ENCODE measurements at regions not wholly inside any gene's neighbourhood (a gene's known extent, or its start where the extent isn't known, plus 50 kb on each side); places are given as distances from the start of the nearest gene placed in this dataset.

- DNase-seq: no peak
These were observed 715.3 kb upstream of the WWC1 start for GRCh38 chr5:167576126-167576525.

- DNase-seq: no peak
These were observed 714.5 kb upstream of the WWC1 start for GRCh38 chr5:167576897-167577296.

DNA sequence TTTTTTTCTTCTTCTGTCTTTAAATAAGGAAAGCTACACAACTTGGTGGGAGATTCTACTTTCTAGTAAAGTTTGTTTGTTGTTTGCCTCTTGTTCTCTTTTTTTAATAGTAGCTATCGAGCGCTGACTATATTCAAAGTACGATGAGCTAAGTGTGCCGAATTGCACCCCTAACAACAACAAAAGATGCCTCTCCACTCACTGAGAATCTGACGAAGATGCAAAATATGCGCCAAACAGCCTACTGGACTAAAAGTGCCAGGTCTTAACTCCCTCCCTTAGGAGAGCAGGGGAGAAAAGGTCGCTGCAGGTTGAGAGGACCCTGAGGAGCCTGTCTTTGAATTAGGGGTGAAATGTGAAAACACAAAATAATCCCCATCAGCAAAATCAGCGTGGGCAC, 713.8 kb upstream of the WWC1 start:
- no peak for DNase-seq

- DNase-seq: no peak
These were observed 712.3 kb upstream of the WWC1 start for GRCh38 chr5:167578977-167579692.

DNA sequence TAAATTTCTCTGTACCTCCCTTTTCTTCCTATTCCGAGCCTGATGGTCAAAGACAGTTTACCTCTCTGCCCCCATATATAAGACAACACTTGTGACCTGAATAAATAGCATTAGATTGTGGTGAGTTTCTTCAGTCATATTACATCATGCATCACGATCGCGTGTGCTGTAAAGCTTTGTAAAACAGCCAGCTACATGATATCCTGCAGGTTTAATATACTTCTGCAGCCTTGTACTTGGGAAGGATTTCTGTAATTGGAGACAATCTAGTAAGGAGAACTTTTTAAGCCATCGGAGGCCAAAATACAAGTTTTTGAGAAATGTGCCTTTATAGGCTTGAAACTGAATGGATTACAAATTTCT, 711.8 kb upstream of the WWC1 start:
- no peak for DNase-seq

- no peak for DNase-seq
These were observed 710.8 kb upstream of the WWC1 start for GRCh38 chr5:167580608-167581007.

DNA sequence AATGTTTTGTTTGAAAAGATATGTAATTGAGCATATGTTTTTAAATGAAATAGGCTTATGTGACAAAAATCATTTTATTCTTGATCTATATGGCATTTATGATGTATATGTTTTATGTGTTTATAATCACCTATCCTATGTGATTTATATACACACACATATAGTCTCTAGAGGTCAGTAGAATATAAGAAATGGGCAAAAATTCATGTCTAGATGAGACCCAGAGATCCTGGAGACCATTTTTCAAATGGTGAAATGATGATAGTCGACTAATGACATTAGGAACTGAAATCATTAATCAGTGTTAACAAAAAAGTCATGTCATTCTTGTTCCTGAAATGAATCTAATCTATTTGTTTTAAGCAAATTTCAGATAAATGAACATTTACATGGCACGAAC, 709.2 kb upstream of the WWC1 start:
- no peak for DNase-seq

GRCh38 chr5:167582886-167583285, 708.6 kb upstream of the WWC1 start:
- no peak for DNase-seq

GRCh38 chr5:167585184-167585583, 706.3 kb upstream of the WWC1 start:
- no peak for DNase-seq

DNA sequence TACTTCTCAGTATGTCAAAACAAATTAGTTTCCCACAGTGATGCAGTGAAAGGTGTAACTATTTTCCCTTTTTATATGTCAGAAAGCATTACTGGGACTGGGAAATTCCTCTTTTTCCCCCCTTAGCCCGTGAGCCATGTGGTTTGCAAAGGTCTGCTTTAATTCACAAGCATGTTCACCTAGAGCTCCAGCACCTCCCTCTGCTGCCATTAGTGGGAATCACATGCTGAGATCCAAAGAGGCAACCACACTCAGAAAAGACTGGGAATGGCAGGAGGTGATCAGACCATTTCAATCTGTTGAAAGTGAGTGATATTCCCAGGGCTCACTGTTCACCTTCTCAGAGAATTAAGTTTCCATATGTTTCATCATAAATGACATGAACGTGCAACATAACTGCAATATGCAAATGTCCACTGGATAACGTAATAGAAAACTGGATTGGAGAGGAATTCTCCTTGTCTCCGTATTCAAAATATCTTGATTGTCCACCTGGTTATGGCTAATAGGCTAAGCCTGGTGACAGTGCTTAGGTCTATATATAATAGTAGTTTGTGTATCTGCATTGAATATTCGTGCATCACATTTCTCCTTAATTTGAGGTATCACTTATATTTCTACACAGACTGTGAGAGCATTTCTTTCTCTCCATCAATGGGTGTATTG, 703.5 kb upstream of the WWC1 start:
- peak; percentile 80 for DNase-seq

- DNase-seq: no peak
These were observed 699.3 kb upstream of the WWC1 start for GRCh38 chr5:167592114-167592513.

DNA sequence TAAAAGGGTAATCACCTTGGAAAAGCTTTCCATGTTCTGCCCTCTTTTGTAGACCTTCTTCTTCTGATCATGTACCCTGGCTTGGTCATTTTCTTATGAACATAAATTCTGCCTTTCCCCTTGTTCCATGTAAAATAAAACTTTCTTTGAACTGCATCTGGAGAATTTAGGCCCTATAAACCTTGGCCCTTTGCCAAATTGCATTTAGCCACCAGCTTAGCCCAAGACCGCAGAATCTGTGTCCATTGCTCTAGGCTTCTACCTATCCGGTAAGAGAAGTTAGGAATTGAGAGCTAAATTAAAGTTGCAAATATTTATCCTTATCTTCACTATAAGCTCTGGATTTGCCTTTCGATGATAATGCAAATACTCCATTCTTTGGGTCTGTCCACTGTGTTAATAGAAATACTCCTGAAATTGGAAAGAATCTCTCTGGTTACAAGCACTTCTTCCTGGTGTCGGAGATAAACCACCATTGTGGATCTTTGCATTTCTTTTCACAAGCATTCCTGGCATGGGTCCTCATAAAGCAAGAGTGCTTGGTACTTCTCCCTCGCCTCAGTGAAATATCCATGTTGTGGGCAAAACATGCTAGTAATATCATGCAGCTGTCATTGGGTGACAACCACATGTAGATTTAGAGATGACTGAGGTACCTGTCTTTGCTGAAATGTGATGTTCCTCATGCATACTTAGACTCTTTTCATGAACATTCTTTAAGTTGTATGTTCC, 698.0 kb upstream of the WWC1 start:
- DNase-seq: no peak

- no peak for DNase-seq
These were observed 697.4 kb upstream of the WWC1 start for GRCh38 chr5:167594061-167594435.

GRCh38 chr5:167594750-167595149, 696.7 kb upstream of the WWC1 start:
- no peak for DNase-seq

DNA sequence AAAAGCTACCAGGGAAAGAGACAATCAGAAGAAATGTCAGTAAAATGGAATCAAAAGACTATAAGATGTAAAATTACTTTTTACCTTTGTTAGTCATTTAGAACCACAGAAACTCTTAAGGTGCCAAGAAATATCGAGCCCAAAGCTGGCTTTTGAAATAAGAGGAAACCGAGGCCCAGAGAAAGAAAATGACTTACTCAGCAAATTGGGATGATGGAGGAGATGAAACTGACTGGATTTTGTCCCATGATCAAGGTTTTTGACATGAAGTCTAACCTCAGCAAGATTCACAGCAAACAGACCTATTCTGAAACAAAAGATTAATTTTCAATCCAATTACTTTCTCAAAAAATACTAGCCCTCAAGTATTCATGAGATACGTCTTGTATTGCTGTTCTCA, 696.2 kb upstream of the WWC1 start:
- no peak for DNase-seq

- DNase-seq: no peak
These were observed 693.3 kb upstream of the WWC1 start for GRCh38 chr5:167598166-167598565.

- DNase-seq: no peak
These were observed 689.4 kb upstream of the WWC1 start for GRCh38 chr5:167602067-167602466.

DNA sequence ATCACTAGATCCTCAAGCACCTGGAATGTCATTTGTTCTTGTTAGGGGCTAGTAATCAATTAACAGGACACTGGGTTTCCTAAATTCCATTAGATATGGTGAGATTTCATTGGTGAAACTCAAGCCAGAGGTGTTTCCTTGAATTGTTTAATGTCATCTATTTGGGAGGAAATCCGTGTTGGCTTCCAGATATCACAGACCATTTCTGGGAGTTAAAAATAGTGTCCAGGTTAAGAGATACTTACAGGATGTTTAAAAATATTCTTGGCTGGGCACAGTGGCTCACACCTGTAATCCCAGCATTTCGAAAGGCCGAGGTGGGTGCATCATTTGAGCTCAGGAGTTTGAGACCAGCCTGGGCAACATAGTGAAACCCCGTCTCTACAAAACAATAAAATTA, 688.3 kb upstream of the WWC1 start:
- DNase-seq: no peak

DNA sequence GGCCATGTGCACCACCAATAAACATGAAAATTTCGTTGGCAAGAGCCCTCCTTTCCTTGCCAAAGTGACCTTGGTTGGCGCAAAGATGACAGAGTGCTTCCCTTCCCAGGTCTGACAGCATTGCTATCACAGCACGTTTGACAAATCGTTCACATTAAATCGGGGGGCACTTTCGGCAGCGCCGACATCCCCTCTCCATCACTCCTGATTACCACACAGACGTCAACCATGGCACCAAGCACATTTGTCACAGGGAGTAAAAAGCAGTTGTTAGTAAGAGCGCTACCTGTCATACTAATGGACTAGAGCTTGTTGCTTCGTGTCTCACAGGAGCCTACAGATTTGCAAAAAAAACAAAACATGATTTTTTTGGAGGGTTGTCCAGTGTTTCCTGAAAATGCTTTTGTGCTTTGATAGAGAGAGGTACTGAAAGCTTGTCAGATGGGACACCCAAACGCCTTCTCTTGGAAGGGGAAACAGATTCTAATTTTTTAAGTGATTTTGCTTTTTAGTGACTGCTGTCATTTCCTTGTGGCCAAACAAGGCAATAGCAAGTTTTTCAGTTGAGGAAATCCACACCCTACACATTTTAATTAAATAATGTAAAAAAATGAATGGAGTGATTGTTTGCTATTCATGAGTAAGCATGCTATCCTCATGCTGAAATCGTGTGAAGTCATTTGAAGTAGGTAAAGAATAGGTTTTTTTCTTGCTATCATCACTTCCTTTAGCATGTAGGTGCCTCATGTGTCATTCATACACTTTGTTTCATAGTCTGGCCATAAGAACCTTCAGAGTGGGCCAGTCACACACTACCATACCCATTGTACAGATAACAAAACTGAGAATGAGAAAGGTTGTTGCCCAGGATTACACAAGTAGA, 682.8 kb upstream of the WWC1 start:
- no peak for DNase-seq

- no peak for DNase-seq
These were observed 677.0 kb upstream of the WWC1 start for GRCh38 chr5:167614294-167615021.

DNA sequence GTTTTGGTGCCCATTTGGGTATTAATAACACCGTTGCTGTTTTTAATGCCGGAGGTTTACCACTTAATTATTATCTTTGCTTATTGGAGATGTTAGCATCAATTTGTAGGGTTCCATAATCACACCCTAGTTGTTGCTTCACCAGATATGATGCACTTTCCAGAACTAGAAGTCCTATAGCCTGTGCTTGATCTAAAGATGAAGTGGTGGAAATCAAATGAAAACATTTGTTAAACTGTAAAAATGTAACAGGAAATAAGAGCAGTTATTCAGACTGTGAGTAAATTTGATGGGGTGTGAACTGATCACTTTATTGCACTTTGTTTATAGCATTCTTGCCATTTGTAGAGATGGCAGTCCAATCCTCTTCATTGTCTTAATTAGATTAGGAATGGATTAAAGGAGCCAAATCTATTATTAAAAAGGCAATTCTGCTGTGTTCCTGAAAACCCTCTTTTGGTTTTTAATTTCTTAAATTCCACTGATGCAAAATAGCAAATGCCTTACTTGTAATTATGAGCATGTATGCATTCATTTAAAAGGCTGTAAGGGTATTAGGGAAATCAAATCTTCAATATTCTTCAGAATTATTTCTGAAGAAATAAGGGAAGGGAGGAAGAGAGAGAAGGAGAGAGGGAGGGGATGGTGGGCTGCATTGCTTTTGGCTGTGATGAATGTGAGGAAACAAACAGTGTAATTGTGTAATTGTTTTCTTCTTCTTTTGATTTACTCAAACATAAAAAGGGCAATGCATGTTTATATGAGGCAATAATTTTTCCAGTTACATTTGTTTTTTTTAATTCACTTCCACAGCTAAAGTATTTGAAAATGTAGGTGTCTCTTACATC, 675.2 kb upstream of the WWC1 start:
- DNase-seq: no peak

- no peak for DNase-seq
These were observed 668.1 kb upstream of the WWC1 start for GRCh38 chr5:167623354-167623753.

Data from islet precursor cell (in vitro differentiated cells).